GM19455 (cell line): ENCODE measurements at regions not wholly inside any gene's neighbourhood (a gene's known extent, or its start where the extent isn't known, plus 50 kb on each side); places are given as distances from the start of the nearest gene placed in this dataset.
"Not testable (repeated sequence)": the region's sequence is repeated elsewhere in the genome, so short reads cannot be mapped to it uniquely, and the experiment has no call there.

Experiments used
- ATAC-seq: cut with Tn5 transposase; IDR thresholded peaks from one replicate; pipeline ENCODE4 v1.9.1; 2021; ENCODE audit not compliant: unreplicated experiment

- ATAC-seq = no peak
Observed at GRCh38 chr15:45804028-45804427, 169.2 kb downstream of the SQOR start.

DNA sequence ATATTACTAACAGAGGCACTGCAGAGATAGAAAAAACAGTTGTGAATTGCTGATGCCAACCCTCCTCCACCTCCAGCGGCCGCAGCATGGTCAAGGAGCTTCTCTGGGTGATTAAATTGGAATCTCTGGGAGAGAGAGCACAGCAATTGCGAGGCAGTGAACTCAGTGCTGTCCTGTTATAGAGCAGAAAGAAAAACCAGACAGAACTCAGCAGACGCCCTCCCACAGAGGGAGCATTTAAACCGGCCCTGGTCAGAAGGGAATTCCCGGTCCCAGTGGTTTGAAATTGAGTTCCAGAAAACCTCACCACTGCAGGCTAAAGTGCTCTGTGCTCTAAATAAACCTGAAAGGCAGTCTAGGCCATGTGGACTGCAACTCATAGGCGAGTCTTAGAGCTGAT is 175.4 kb downstream of the SQOR start:
- no peak for ATAC-seq

- no peak for ATAC-seq
Observed at GRCh38 chr15:45812200-45812599, 177.4 kb downstream of the SQOR start.

DNA sequence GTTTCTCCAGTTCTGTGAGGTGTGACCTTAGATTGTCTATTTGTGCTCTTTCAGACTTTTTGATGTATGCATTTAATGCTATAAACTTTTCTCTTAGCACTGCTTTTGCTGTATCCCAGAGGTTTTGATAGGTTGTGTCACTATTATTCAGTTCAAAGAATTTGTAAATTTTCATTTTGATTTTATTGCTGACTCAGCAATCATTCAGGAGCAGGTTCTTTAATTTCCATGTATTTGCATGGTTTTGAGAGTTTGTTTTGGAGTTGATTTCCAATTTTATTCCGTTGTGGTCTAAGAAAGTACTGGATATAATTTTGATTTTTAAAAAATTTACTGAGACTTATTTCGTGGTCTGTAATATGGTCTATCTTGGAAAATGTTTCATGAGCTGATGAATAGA is 182.7 kb downstream of the SQOR start:
- not testable (repeated sequence) for ATAC-seq

- no peak for ATAC-seq
Observed at GRCh38 chr15:45821390-45821789, 186.6 kb downstream of the SQOR start.

- not testable (repeated sequence) for ATAC-seq
Observed at GRCh38 chr15:45822968-45823367, 188.1 kb downstream of the SQOR start.

GRCh38 chr15:45827275-45827674 is 192.4 kb downstream of the SQOR start:
- ATAC-seq = no peak

DNA sequence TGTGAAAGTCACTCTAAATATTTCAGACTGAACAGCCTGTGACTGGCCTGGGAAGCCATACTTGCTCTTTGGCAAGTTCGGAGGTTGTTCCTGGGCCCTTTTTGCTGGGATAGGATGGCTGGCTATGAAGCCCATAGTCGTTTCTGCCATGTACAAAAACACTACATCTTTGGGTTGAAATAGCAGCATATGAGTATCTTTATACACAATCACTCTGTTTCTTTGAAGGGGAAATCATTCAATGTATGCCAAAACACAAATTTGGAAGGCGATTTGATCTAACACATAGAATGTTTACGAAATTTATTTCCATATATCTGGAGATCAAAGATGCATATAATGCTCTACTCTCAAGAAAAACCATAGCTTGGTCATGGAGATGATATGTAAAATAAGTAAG is 192.9 kb downstream of the SQOR start:
- ATAC-seq = no peak

- no peak for ATAC-seq
Observed at GRCh38 chr15:45829336-45830153, 194.7 kb downstream of the SQOR start.

DNA sequence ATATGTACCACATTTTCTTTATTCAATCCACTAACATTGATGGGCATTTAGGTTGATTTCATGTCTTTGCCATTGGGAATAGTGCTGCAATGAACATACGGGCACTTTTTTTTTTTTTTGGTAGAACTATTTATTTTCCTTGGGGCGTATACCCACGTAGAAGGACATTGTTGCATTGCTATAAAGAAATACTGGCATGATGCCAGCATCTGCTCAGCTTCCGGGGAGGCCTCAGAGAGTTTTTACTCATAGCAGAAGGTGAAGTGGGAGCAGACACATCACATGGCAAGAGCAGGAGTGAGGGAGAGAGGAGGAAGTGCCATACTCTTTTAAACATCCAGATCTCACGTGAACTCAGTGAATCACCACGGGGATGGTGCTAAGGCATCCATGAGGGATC is 197.0 kb downstream of the SQOR start:
- no peak for ATAC-seq

- ATAC-seq = no peak
Observed at GRCh38 chr15:45834622-45835021, 199.8 kb downstream of the SQOR start.

DNA sequence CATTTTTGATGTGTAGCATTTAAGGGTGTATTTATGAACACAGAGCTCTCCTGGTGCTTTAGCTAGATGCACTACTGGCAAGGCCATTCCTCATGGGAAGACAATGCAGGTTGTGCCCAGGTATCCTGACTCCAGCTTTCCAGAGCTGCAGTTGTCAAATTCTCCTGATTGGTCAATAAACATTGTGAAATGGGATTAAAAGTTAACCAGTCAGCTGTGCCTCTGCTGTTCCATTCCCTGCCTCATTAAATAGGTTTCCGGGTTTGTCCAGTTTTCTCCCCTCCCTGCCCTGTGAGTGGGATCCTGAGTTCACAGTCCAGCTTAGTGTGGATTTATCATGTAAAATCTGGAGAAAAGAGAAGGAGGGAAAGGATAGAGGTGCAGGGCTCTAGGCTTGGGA is 207.3 kb downstream of the SQOR start:
- ATAC-seq = no peak

- no peak for ATAC-seq
Observed at GRCh38 chr15:45847645-45848044, 212.8 kb downstream of the SQOR start.

- ATAC-seq = no peak
Observed at GRCh38 chr15:45849136-45849535, 214.3 kb downstream of the SQOR start.

- no peak for ATAC-seq
Observed at GRCh38 chr15:45854455-45855202, 219.8 kb downstream of the SQOR start.

DNA sequence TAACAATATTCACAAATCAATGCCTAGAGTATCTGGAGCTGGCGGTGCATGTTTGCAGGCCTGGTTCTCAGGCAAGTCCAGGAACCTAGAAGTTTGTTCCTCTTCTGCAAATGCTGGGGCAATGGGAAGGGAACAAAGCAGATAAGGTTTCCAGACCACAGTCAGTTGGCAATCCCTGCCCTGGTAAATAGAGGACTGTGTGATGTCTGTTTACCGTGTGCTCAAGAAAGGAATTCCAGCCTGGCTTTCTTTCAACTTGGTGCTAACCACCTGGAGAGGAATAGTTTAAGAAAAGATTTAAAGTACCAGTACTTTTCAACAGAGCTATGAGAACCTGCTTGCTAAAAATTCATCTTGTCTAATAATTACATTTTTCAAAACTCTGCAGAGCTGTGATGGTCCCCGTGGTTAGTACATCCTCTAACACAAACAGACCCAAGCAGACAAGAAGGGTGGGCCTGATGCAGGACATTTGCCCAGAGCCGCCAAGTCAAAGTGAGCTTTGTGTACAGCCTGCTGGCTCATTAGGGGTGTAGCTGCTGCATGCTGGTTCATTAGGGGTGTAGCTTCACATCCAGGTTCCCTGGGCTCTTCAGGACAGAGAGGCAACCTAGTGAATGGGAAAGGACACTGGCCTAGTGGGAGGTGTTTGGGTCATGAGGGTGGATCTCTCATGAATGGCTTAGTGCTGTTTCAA is 220.5 kb downstream of the SQOR start:
- no peak for ATAC-seq

DNA sequence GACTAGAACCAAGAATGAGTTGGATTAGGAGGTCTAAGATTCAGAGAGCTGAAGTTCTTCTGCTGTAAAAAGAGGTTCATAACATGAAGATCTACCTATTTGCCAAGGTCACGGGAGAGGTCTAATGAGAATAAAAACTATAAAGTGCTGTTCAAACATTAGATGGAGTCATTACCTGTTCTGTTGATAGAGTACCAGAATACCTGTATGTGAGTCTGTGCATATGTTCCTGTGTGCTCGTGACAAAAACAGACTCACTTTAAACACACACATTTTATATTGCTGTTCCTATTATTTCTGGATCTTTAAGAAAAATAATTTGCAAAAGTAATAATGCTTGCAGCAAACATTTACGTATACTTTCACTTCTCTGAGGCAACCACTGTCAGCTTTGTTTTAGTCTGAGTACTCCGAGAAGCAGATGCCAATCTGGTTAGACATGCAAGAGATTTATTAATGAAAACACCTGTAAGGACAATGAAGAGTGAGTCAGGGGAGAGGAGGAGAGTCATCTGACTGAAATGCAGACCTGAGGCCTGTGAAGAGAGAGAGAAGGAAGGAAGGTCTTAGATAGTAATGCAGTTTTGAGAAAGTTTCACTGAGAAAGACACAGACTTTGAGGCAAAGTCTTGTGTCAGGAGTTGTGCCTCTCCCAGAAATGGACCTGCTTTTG is 221.2 kb downstream of the SQOR start:
- no peak for ATAC-seq

DNA sequence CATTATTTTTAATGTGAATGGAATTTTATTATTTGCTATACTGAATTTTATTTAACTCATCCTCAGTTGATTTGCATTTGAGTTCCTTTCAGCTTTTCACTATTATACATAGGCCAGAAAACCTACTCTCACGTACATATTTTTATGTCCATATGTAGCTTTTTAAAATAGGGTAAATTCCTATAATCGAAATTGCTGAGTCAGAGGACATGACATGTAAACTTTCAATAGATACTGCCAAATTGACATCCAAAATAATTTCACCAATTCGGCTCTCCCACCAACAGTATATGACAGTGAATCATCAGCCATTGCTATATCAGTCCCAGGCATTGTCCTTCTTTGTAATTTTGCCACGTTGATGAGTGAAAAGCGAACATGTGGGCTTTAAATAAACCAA is 222.5 kb downstream of the SQOR start:
- no peak for ATAC-seq

- no peak for ATAC-seq
Observed at GRCh38 chr15:45858491-45858890, 223.7 kb downstream of the SQOR start.

DNA sequence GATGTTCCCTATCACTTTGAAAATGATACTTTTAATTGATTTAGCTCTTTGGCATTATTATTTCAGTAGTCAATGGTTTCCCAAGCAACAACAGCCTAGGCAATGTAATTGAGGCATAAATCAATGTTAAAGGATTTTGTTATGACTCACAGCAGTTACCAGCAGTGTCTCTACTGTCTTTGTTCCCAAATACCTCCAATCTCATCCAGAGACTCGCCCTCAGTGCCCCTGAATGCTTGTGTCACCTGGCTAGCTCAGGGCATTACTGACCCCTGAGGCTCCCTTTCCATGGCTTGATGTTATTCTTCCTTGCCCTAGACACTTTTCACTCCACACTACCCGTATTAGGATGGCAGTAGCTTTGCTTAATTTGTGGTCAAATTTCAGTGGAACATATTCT is 227.2 kb downstream of the SQOR start:
- ATAC-seq = no peak

- ATAC-seq = no peak
Observed at GRCh38 chr15:45863881-45864580, 229.2 kb downstream of the SQOR start.
